Fibroblast of lung (primary cell): ENCODE measurements at regions not wholly inside any gene's neighbourhood (a gene's known extent, or its start where the extent isn't known, plus 50 kb on each side); places are given as distances from the start of the nearest gene placed in this dataset.

Source experiments
- DNase-seq, 2 donors: peaks; one replicate each; pipeline versions ENCODE4 v3.0.0 to v3.0.0-alpha.2; 2010; ENCODE audit warnings: low read depth in 2 of 2
- H2AFZ ChIP-seq: 2 replicates; pipeline ENCODE4 v1.5.1; 2012; ENCODE audit warnings: low read length, control low read depth, inconsistent platforms
- H3K27ac ChIP-seq: 2 replicates; pipeline ENCODE4 v1.5.1; 2011; ENCODE audit warnings: low read length, control low read depth; ENCODE audit not compliant: insufficient read depth
- H3K27me3 ChIP-seq: 2 replicates; pipeline ENCODE4 v1.5.1; 2011; ENCODE audit warnings: mild to moderate bottlenecking, low read length; ENCODE audit not compliant: control insufficient read depth, insufficient read depth
- H3K36me3 ChIP-seq: 2 replicates; pipeline ENCODE4 v1.5.1; 2011; ENCODE audit warnings: low read length; ENCODE audit not compliant: control insufficient read depth, insufficient read depth
- H3K4me1 ChIP-seq: 2 replicates; pipeline ENCODE4 v1.5.1; 2011; ENCODE audit warnings: low read length; ENCODE audit not compliant: control insufficient read depth, insufficient read depth; ENCODE audit errors: extremely low read depth
- H3K4me2 ChIP-seq: 2 replicates; pipeline ENCODE4 v1.5.1; 2011; ENCODE audit warnings: low read length, control low read depth; ENCODE audit not compliant: insufficient read depth; ENCODE audit errors: extremely low read depth
- H3K4me3 ChIP-seq, 4 experiments: fragments of 200-600 bp in 1 of 4; sonication (generic) in 1 of 4; replicated peaks in 1 of 4; 2 replicates each; pipeline ENCODE4 v1.5.1; 2011 to 2016; ENCODE audit warnings: low read length in 4 of 4, low read depth in 3 of 4, mild to moderate bottlenecking in 3 of 4, control low read depth in 2 of 4, inconsistent platforms in 1 of 4, mixed read lengths in 1 of 4; ENCODE audit not compliant: insufficient read depth in 1 of 4; ENCODE audit errors: control extremely low read depth in 1 of 4
- H3K79me2 ChIP-seq: 2 replicates; pipeline ENCODE4 v1.5.1; 2012; ENCODE audit warnings: mild to moderate bottlenecking, low read length, inconsistent platforms; ENCODE audit not compliant: control insufficient read depth, insufficient read depth
- H3K9ac ChIP-seq: 2 replicates; pipeline ENCODE4 v1.5.1; 2011; ENCODE audit warnings: mild to moderate bottlenecking, low read length, control low read depth; ENCODE audit not compliant: insufficient read depth
- H3K9me3 ChIP-seq: 2 replicates; pipeline ENCODE4 v1.5.1; 2012; ENCODE audit warnings: low read depth, low read length; ENCODE audit not compliant: control insufficient read depth, insufficient read depth
- H4K20me1 ChIP-seq: 2 replicates; pipeline ENCODE4 v1.5.1; 2011; ENCODE audit warnings: low read length; ENCODE audit not compliant: control insufficient read depth, insufficient read depth; ENCODE audit errors: extremely low read depth
- CTCF ChIP-seq, 2 donors: IDR thresholded peaks in 1 of 2; conservative IDR thresholded peaks in 1 of 2; 1 replicate in 1 of 2; 2 replicates in 1 of 2; pipeline ENCODE4 v1.5.1; 2011 to 2012; ENCODE audit warnings: low read length in 2 of 2, control low read depth in 1 of 2, inconsistent platforms in 1 of 2, low read depth in 1 of 2, mild to moderate bottlenecking in 1 of 2
- EZH2 ChIP-seq: IDR thresholded peaks from 2 replicates; pipeline ENCODE4 v1.5.1; 2012; ENCODE audit warnings: low read length, control low read depth, mild to moderate bottlenecking; ENCODE audit errors: missing control alignments

- H3K79me2 ChIP-seq, result no peaks in the 10 kb centered on the region
- no peak overlapping the region for H3K4me2 ChIP-seq
- H4K20me1 ChIP-seq, result no peaks in the 10 kb centered on the region
- DNase-seq, result no peak
- no peaks in the 10 kb centered on the region for H3K4me1 ChIP-seq
- TF ChIP-seq EZH2, result no peak
- no peak for TF ChIP-seq CTCF (conservative IDR thresholded peaks at IDR 0.05 in 1 of 2, IDR thresholded peaks at IDR 0.05 in 1 of 2; ENCODE audit: low read depth in 1 of 2, low read length in 2 of 2)
- no peaks in the 10 kb centered on the region for H3K9me3 ChIP-seq
- no peak overlapping the region for H2AFZ ChIP-seq
- no peaks in the 10 kb centered on the region for H3K36me3 ChIP-seq
- no peak overlapping the region for H3K27ac ChIP-seq
- no peak overlapping the region for H3K9ac ChIP-seq
- H3K4me3 ChIP-seq, result no peak overlapping the region
- no peaks in the 10 kb centered on the region for H3K27me3 ChIP-seq
Measured at GRCh38 chr3:74346896-74347295, 267.6 kb downstream of the CNTN3 start.

- Histone ChIP-seq H3K9ac (no peak overlapping the region), H3K27me3 (no peaks in the 10 kb centered on the region), H3K36me3 (no peaks in the 10 kb centered on the region), H3K79me2 (no peaks in the 10 kb centered on the region), H4K20me1 (no peaks in the 10 kb centered on the region), H3K27ac (no peak overlapping the region), H2AFZ (no peak overlapping the region), H3K9me3 (no peaks in the 10 kb centered on the region), H3K4me2 (no peak overlapping the region), H3K4me1 (no peaks in the 10 kb centered on the region), H3K4me3 (no peak overlapping the region)
- TF ChIP-seq EZH2 (no peak), CTCF (conservative IDR thresholded peaks at IDR 0.05 in 1 of 2, IDR thresholded peaks at IDR 0.05 in 1 of 2; ENCODE audit: low read depth in 1 of 2, low read length in 2 of 2) (no peak)
- DNase-seq, result no peak
Measured at GRCh38 chr3:74345701-74346100, 268.8 kb downstream of the CNTN3 start.

GRCh38 chr3:74344865-74345440 lies 269.5 kb downstream of the CNTN3 start:
- no peak for TF ChIP-seq CTCF (conservative IDR thresholded peaks at IDR 0.05 in 1 of 2, IDR thresholded peaks at IDR 0.05 in 1 of 2; ENCODE audit: low read depth in 1 of 2, low read length in 2 of 2)
- Histone ChIP-seq H4K20me1 (no peaks in the 10 kb centered on the region), H3K36me3 (no peaks in the 10 kb centered on the region), H3K4me1 (no peaks in the 10 kb centered on the region), H3K27me3 (no peaks in the 10 kb centered on the region), H3K79me2 (no peaks in the 10 kb centered on the region), H3K27ac (no peak overlapping the region), H3K4me2 (no peak overlapping the region), H3K9ac (no peak overlapping the region), H2AFZ (no peak overlapping the region), H3K9me3 (no peaks in the 10 kb centered on the region), H3K4me3 (no peak overlapping the region)
- DNase-seq, result peak in 1 of 2 donors; percentile 2
